Subcutaneous abdominal adipose tissue (tissue), 5 donors: ENCODE measurements at regions not wholly inside any gene's neighbourhood (a gene's known extent, or its start where the extent isn't known, plus 50 kb on each side); places are given as distances from the start of the nearest gene placed in this dataset.
"Not testable (repeated sequence)": the region's sequence is repeated elsewhere in the genome, so short reads cannot be mapped to it uniquely, and the experiment has no call there.

ENCODE experiments used
- H3K27ac ChIP-seq: one replicate; pipeline ENCODE4 v1.7.0; 2013; ENCODE audit warnings: low read depth, mild to moderate bottlenecking, inconsistent platforms, low read length, moderate library complexity
- H3K27me3 ChIP-seq, 5 donors: one replicate each; pipeline ENCODE4 v1.7.0; 2013; ENCODE audit warnings: low read length in 5 of 5, inconsistent platforms in 1 of 5; ENCODE audit not compliant: control insufficient read depth in 5 of 5, insufficient read depth in 4 of 5
- H3K36me3 ChIP-seq, 5 donors: one replicate each; pipeline ENCODE4 v1.7.0; 2013; ENCODE audit warnings: low read length in 5 of 5; ENCODE audit not compliant: control insufficient read depth in 5 of 5, insufficient read depth in 5 of 5
- H3K4me1 ChIP-seq, 5 donors: one replicate each; pipeline ENCODE4 v1.7.0; 2013; ENCODE audit warnings: low read length in 5 of 5, mild to moderate bottlenecking in 3 of 5, moderate library complexity in 1 of 5; ENCODE audit not compliant: control insufficient read depth in 5 of 5, insufficient read depth in 5 of 5
- H3K4me3 ChIP-seq, 5 donors: one replicate each; pipeline ENCODE4 v1.7.0; 2013; ENCODE audit warnings: low read length in 5 of 5, low read depth in 1 of 5
- H3K9ac ChIP-seq, 5 donors: one replicate each; pipeline ENCODE4 v1.7.0; 2013; ENCODE audit warnings: low read length in 5 of 5, mild to moderate bottlenecking in 4 of 5, moderate library complexity in 3 of 5
- H3K9me3 ChIP-seq, 5 donors: one replicate each; pipeline ENCODE4 v1.7.0; 2013; ENCODE audit warnings: low read length in 5 of 5; ENCODE audit not compliant: control insufficient read depth in 5 of 5
- donor health status: healthy.
- donor health status: healthy.
- donor health status: healthy.
- donor health status: healthy.
- donor health status: healthy.

DNA sequence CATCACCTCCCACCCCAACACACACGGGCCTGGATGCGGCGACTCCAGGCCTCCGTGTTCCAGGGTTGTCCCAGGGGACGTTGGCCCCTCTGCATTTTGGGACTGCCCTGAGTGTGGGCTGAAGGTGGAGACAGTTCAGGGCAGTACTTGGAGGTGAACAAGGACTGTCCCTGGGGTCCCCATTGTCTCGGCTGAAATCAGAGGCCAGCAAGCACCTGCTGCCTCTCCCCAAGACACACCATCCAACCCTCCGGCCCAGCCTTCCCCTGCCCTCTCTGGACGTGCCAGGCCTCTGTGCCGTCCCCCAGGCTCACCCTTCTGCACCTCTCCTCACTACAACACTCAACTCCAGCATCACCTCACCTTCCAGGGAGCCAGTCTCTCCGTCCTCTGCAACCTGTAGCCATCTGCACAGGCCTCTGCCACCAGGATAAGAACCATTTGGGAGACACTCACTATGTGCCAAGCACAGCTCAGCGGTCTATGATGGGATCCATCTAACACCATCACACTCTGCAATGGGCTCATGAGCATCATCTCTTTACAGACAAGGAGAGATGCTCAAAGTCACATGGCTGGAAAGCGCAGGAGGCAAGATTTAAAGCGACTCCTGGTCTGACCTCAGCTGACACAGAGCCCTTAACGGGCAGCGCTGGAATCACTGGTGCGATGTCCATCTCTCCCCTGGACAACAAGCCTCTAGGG, 104.5 kb upstream of the SEC14L1 start:
- Histone ChIP-seq H3K27me3 (peaks cover 21 to 31% (median 25%) of the 10 kb centered on the region in 5 donors), H3K36me3 (no peaks in the 10 kb centered on the region), H3K9me3 (peaks cover 3 to 13% (median 11%) of the 10 kb centered on the region in 5 donors), H3K4me3 (no peak overlapping the region), H3K27ac (no peak overlapping the region), H3K9ac (no peak overlapping the region), H3K4me1 (no peaks in the 10 kb centered on the region)

DNA sequence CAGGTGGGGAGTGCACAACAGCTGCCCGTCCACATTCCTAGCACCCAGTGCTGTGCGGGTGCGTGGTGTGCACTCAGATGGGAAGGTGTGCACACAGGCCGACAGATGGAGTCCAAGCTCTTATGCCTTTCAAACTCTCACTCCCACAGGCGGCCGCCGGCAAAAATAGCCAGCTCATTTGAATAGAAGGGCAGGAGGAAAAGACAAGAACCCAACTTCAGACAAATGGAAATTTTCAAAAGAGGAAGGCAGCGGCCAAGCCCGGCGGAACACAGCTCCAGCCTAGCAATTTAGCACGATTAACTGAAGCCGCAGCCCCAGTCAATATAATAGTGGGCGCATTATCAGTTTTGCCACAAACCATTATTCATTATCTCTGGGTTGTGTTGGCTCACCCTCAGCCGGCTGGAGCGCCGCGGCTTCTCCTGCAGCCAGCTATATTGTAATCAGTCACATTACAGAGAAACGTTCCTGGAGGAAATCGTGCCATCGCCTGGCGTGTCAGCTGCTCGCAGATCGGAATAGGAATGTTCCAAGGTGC, 103.9 kb upstream of the SEC14L1 start:
- H3K4me1 ChIP-seq, result no peaks in the 10 kb centered on the region
- H3K36me3 ChIP-seq, result no peaks in the 10 kb centered on the region
- no peak overlapping the region for H3K4me3 ChIP-seq
- no peak overlapping the region for H3K9ac ChIP-seq
- H3K9me3 ChIP-seq, result peaks cover 3 to 7% (median 5%) of the 10 kb centered on the region in 5 donors
- H3K27ac ChIP-seq, result no peak overlapping the region
- H3K27me3 ChIP-seq, result peaks cover 21 to 31% (median 25%) of the 10 kb centered on the region in 5 donors

DNA sequence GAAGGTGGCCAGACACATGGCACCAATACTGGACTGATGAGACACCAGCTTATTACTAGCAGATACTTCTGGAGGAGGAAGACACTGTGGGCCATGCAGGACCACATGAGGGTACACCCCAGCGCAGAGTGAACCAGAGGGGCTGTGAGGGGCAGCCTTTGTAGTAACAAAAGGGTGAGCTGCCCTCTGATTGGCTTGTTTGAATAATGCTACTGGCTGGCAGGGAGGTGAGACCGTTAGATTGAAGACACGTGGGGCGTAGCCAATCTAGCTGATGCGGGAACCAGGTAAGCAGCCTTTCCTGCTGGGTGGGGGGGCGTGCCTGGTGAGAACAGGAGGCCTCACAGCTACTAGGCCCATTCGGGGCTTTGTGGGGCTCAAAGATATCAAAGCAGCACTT, 102.8 kb upstream of the SEC14L1 start:
- no peak overlapping the region for H3K4me3 ChIP-seq
- peaks cover 21 to 31% (median 25%) of the 10 kb centered on the region in 5 donors for H3K27me3 ChIP-seq
- H3K4me1 ChIP-seq, result no peaks in the 10 kb centered on the region
- no peak overlapping the region for H3K9ac ChIP-seq
- no peaks in the 10 kb centered on the region for H3K36me3 ChIP-seq
- H3K27ac ChIP-seq, result no peak overlapping the region
- no peaks in the 10 kb centered on the region for H3K9me3 ChIP-seq

DNA sequence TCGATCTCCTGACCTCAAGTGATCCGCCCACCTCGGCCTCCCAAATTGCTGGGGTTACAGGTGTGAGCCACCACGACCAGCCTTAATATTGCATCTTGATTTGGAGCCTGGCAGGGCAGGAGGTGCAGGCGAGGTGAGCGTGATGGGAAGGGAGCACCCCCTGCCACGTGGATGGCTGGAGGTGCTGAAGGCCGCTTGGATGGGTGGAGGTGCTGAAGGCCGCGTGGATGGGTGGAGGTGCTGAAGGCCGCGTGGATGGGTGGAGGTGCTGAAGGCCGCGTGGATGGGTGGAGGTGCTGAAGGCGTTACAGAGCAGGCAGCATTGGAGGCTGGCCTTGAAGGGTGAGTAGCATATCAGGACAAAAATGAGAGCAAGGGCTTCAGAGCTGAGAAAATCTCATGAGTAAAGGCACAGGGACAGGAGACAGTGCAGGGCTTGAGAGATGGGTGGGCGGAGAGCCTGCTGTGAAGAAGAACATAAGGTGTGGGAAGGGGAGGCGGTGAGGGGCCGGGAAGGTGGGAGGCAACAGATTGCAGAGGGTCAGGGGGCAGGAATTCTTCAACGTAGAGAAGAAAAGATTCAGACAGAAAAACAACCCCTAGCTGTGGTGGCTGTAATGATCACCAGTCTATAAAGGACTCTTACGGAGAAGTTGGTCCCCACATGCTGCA, 101.7 kb upstream of the SEC14L1 start:
- H3K36me3 ChIP-seq, result no peaks in the 10 kb centered on the region
- no peak overlapping the region for H3K9ac ChIP-seq
- H3K27ac ChIP-seq, result no peak overlapping the region
- H3K4me3 ChIP-seq, result no peak overlapping the region
- no peaks in the 10 kb centered on the region for H3K9me3 ChIP-seq
- H3K4me1 ChIP-seq, result no peaks in the 10 kb centered on the region
- peaks cover 20 to 30% (median 24%) of the 10 kb centered on the region in 5 donors for H3K27me3 ChIP-seq

DNA sequence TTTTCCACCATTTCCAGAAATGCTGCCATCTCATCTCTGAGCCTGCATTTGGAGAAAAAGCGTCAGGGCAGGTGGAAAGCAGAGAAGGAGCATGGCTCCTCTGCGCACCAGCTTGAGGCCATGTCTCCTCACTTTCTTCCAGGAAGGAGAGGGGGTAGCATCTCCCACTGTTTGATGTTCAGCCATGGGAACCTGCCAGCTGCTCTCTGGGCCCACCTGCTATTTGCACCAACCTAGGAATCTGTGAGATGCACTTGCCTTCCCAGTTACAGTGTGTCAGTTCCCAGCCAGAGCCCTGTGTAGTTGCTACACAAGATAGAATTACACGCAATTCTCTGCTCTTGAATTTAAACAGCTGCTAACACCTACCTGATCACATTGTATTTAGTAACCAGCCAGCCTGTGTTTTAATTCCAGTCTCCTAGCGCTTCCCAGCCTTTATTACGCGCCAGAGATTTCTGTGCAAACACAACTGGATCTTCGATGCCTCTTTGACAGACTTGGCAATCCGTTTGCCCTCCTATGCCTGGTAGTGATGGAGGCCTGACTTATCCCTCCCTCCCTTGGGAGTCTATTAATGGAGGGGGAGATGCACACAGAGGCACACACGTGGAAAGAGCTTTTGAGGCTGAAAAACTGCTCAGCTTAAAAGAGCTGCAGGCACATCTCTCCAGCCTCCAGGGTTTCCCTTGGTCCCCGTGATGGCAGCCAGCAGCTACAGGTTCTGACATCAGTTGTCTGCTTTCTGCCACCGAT, 98.1 kb upstream of the SEC14L1 start:
- Histone ChIP-seq H3K27ac (no peak overlapping the region), H3K36me3 (no peaks in the 10 kb centered on the region), H3K9me3 (no peaks in the 10 kb centered on the region), H3K27me3 (peaks cover 4 to 10% (median 9%) of the 10 kb centered on the region in 5 donors), H3K9ac (no peak overlapping the region), H3K4me1 (no peaks in the 10 kb centered on the region), H3K4me3 (no peak overlapping the region)

DNA sequence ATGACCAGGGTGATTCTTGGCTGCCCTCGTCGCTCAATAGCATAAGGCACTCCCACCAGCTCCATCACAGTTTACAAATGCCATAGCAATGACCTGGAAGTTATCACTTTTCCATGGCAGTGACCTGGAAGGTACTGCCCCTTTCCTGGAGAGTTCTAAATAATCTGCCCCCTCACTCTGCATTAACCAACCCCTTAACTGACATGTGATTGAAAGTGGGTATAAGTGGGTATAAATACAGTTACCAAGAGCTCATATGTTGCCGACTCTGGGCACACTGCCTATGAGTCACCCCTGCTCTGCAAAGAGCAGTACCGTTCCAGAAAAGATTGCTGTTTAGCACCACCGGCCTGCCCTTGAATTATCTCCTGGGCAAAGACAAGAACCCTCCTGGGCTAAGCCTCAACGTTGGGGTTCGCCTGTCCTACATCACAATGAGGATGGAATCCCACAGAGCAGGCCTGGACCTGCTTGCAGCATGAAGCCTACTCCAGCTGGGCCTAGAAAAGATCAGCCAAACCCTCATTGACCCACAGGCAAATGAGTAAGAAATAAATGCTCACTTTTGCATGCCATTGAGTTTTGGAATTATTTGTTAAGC, 95.2 kb upstream of the SEC14L1 start:
- Histone ChIP-seq H3K27me3 (peaks cover 5 to 13% (median 12%) of the 10 kb centered on the region in 5 donors), H3K27ac (no peak overlapping the region), H3K4me1 (no peaks in the 10 kb centered on the region), H3K9me3 (no peaks in the 10 kb centered on the region), H3K9ac (no peak overlapping the region), H3K36me3 (no peaks in the 10 kb centered on the region), H3K4me3 (no peak overlapping the region)

DNA sequence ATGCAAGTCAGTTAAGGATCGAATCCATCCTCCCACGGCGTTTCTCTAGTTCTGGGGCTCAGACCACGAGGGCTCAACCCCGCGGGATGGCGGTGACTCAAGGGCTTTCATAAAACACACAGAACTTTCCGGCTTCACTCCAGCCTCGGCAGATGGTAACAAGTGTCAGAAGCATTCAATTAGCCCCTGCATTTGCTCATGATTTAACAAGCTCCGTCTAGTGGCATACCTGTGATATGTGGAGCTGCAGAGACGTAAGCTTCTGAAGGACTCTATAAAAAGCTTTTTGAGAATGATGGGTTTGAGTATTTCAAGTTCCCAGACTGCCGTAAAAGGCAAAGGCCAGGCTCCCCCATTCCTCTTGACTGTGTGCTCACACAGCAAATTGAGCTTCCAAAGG, 91.3 kb upstream of the SEC14L1 start:
- Histone ChIP-seq H3K27ac (no peak overlapping the region), H3K4me3 (no peak overlapping the region), H3K27me3 (peaks cover 17 to 35% (median 24%) of the 10 kb centered on the region in 5 donors)

DNA sequence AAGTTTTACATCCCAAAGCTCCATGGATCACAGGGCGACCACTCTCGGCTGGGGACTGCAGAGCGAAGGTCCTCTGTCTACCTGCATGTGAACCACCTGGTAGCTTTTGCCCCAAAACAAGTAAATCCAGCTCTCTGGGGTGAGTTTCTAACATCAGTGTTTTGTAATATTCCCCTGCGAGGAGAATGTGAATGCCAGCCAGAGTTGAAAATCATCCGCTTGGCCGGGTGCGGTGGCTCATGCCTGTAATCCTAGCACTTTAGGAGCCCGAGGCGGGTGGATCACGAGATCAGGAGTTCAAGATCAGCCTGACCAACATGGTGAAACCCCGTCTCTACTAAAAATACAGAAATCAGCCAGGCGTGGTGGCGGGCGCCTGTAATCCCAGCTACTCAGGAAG, 89.9 kb upstream of the SEC14L1 start:
- not testable (repeated sequence) for H3K9ac ChIP-seq, H3K27ac ChIP-seq, H3K4me1 ChIP-seq, H3K4me3 ChIP-seq, H3K36me3 ChIP-seq, H3K9me3 ChIP-seq
- peaks cover 23 to 46% (median 32%) of the 10 kb centered on the region in 5 donors for H3K27me3 ChIP-seq

More for the DNA sequence above, 91.3 kb upstream of the SEC14L1 start:
- H3K4me1 ChIP-seq, result no peaks in the 10 kb centered on the region
- no peak overlapping the region for H3K9ac ChIP-seq
- H3K9me3 ChIP-seq, result no peaks in the 10 kb centered on the region
- no peaks in the 10 kb centered on the region for H3K36me3 ChIP-seq

DNA sequence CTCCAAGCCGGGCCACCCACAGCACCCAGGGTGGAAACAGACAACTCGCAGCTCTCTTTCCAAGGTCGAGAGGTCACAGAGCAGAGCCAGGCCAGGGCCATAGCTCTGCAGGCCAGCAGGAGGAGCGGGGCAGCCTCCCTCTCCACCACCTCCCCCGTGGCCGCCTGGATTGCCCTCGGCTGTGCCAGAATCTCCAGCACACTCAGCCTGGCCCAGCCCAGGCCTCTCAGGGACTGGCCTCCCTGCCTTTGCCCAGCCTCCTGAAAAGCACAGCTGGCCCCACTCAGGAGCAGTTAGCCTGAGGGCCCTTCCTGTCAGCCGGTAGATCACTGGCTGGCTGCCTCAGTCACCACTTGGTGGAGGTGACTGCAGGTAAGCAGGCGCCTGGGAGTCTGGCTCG, 85.8 kb upstream of the SEC14L1 start:
- no peak overlapping the region for H3K27ac ChIP-seq
- H3K4me3 ChIP-seq, result no peak overlapping the region
- H3K4me1 ChIP-seq, result no peaks in the 10 kb centered on the region
- H3K27me3 ChIP-seq, result peaks cover 26 to 51% (median 32%) of the 10 kb centered on the region in 5 donors
- no peak overlapping the region for H3K9ac ChIP-seq
- peaks cover 0 to 2% (median 0%) of the 10 kb centered on the region in 5 donors for H3K9me3 ChIP-seq
- no peaks in the 10 kb centered on the region for H3K36me3 ChIP-seq
